H1 (cell line): ENCODE measurements at regions not wholly inside any gene's neighbourhood (a gene's known extent, or its start where the extent isn't known, plus 50 kb on each side); places are given as distances from the start of the nearest gene placed in this dataset.

Experiments
- CTCF ChIA-PET: fragments of 300-600 bp; sonication (Branson Sonifier 250); formaldehyde crosslinking; loops from one replicate; lab custom pipeline; 2021; ENCODE audit not compliant: partially characterized antibody; lab: Charles Lee
- POLR2A ChIA-PET: fragments of 300-600 bp; sonication (Branson Sonifier 250); formaldehyde crosslinking; loops from one replicate; lab custom pipeline; 2021; ENCODE audit warnings: inconsistent platforms; ENCODE audit not compliant: partially characterized antibody; lab: Charles Lee
- DNase-seq, 2 experiments: peaks; one replicate each; pipeline versions ENCODE4 v3.0.0 to v3.0.0-alpha.2; 2010 to 2022; ENCODE audit warnings: low spot score in 2 of 2, low read depth in 1 of 2, mixed read lengths in 1 of 2
- FAIRE-seq: peaks from 2 replicates; lab custom pipeline; 2011; peaks lifted over from hg19 to GRCh38; lab: Jason Lieb, UNC
- H2AFZ ChIP-seq: 2 replicates; pipeline ENCODE4 v1.8.1; 2012; ENCODE audit warnings: low read length, inconsistent platforms
- H2AK5ac ChIP-seq: 2 replicates; pipeline ENCODE4 v1.6.1; 2013; ENCODE audit warnings: low read depth, low read length
- H2BK120ac ChIP-seq: replicated peaks from 2 replicates; pipeline ENCODE3; 2013; ENCODE audit warnings: low read depth, low read length, inconsistent platforms
- H2BK12ac ChIP-seq: 2 replicates; pipeline ENCODE4 v1.6.1; 2013; ENCODE audit warnings: low read depth, low read length
- H2BK15ac ChIP-seq: 2 replicates; pipeline ENCODE4 v1.6.1; 2013; ENCODE audit warnings: low read length
- H2BK20ac ChIP-seq: 2 replicates; pipeline ENCODE4 v1.6.1; 2013; ENCODE audit warnings: low read length
- H2BK5ac ChIP-seq: 2 replicates; pipeline ENCODE4 v1.6.1; 2013; ENCODE audit warnings: low read depth, low read length
- H3K14ac ChIP-seq: 2 replicates; pipeline ENCODE4 v1.6.1; 2013; ENCODE audit warnings: inconsistent platforms; ENCODE audit not compliant: insufficient read length
- H3K18ac ChIP-seq: 2 replicates; pipeline ENCODE4 v1.6.1; 2013; ENCODE audit warnings: low read length; ENCODE audit errors: extremely low read depth
- H3K23ac ChIP-seq: 2 replicates; pipeline ENCODE4 v1.6.1; 2013; ENCODE audit warnings: inconsistent platforms; ENCODE audit not compliant: insufficient read length
- H3K23me2 ChIP-seq: 2 replicates; pipeline ENCODE4 v1.6.1; 2013; ENCODE audit warnings: low read depth, low read length
- H3K27ac ChIP-seq: 2 replicates; pipeline ENCODE4 v1.6.1; 2011; ENCODE audit warnings: low read depth, low read length, inconsistent platforms
- H3K27me3 ChIP-seq, 4 experiments: replicated peaks in 1 of 4; 1 replicate in 1 of 4; 2 replicates in 3 of 4; pipeline versions ENCODE4 v1.6.1 to v1.8.1; 2011 to 2013; ENCODE audit warnings: low read length in 3 of 4, mild to moderate bottlenecking in 3 of 4, inconsistent platforms in 2 of 4, mixed read lengths in 2 of 4, moderate library complexity in 1 of 4; ENCODE audit not compliant: control insufficient read depth in 3 of 4, insufficient read depth in 3 of 4; ENCODE audit errors: extremely low read depth in 1 of 4
- H3K36me3 ChIP-seq, 4 experiments: 2 replicates each; pipeline versions ENCODE4 v1.6.1 to v1.8.1; 2011 to 2013; ENCODE audit warnings: mild to moderate bottlenecking in 4 of 4, low read length in 3 of 4, moderate library complexity in 2 of 4, control low read depth in 1 of 4, inconsistent platforms in 1 of 4; ENCODE audit not compliant: insufficient read depth in 4 of 4, control insufficient read depth in 2 of 4
- H3K4ac ChIP-seq: replicated peaks from 2 replicates; pipeline ENCODE3; 2013; ENCODE audit warnings: low read length, low read depth, mixed read lengths, inconsistent platforms; ENCODE audit not compliant: insufficient read length
- H3K4me1 ChIP-seq, 4 experiments: replicated peaks in 1 of 4; 1 replicate in 1 of 4; 2 replicates in 3 of 4; pipeline versions ENCODE4 v1.6.1 to v1.8.1; 2011 to 2013; ENCODE audit warnings: low read length in 3 of 4, inconsistent platforms in 2 of 4, mixed read lengths in 1 of 4; ENCODE audit not compliant: insufficient read depth in 4 of 4, control insufficient read depth in 3 of 4
- H3K4me2 ChIP-seq, 2 experiments: 2 replicates each; pipeline versions ENCODE4 v1.6.1 to v1.8.1; 2011 to 2013; ENCODE audit warnings: low read depth in 2 of 2, low read length in 2 of 2, control low read depth in 1 of 2, inconsistent platforms in 1 of 2, mild to moderate bottlenecking in 1 of 2; ENCODE audit not compliant: insufficient read depth in 1 of 2
- H3K4me3 ChIP-seq, 4 experiments: fragments of 200-600, 300-600 bp in 1 of 4; sonication (generic), shearing (Covaris generic), sonication (Bioruptor Twin) in 1 of 4; 2 replicates each; pipeline versions ENCODE4 v1.5.1 to v1.8.1; 2011 to 2016; ENCODE audit warnings: low read length in 4 of 4, low read depth in 3 of 4, control low read depth in 2 of 4, inconsistent platforms in 2 of 4, mild to moderate bottlenecking in 2 of 4, mixed read lengths in 1 of 4, moderate library complexity in 1 of 4; ENCODE audit not compliant: insufficient read depth in 2 of 4; ENCODE audit errors: extremely low read depth in 1 of 4
- H3K56ac ChIP-seq: replicated peaks from 2 replicates; pipeline ENCODE3; 2013; ENCODE audit warnings: low read depth, mild to moderate bottlenecking, mixed read lengths, low read length, inconsistent platforms; ENCODE audit not compliant: insufficient read length
- H3K79me1 ChIP-seq: 2 replicates; pipeline ENCODE4 v1.6.1; 2013; ENCODE audit warnings: low read depth, low read length, control low read depth
- H3K79me2 ChIP-seq, 2 experiments: 2 replicates each; pipeline versions ENCODE4 v1.6.1 to v1.8.1; 2012 to 2013; ENCODE audit warnings: low read length in 2 of 2, mild to moderate bottlenecking in 2 of 2, inconsistent platforms in 1 of 2; ENCODE audit not compliant: insufficient read depth in 2 of 2, control insufficient read depth in 1 of 2
- H3K9ac ChIP-seq, 4 experiments: replicated peaks in 1 of 4; 1 replicate in 1 of 4; 2 replicates in 3 of 4; pipeline versions ENCODE4 v1.6.1 to v1.8.1; 2011 to 2013; ENCODE audit warnings: low read depth in 3 of 4, low read length in 3 of 4, control low read depth in 2 of 4, mild to moderate bottlenecking in 2 of 4, moderate library complexity in 2 of 4, inconsistent platforms in 1 of 4; ENCODE audit errors: extremely low read depth in 1 of 4
- H3K9me3 ChIP-seq, 2 experiments: 2 replicates each; pipeline versions ENCODE4 v1.6.1 to v1.8.1; 2012 to 2013; ENCODE audit warnings: mild to moderate bottlenecking in 2 of 2, moderate library complexity in 2 of 2, control low read depth in 1 of 2, inconsistent platforms in 1 of 2, low read depth in 1 of 2, low read length in 1 of 2, mixed read lengths in 1 of 2; ENCODE audit not compliant: insufficient read depth in 2 of 2
- H4K20me1 ChIP-seq, 2 experiments: replicated peaks in 1 of 2; 2 replicates each; pipeline versions ENCODE3 to v1.8.1; 2011 to 2013; ENCODE audit warnings: inconsistent platforms in 2 of 2, low read length in 2 of 2, mild to moderate bottlenecking in 1 of 2; ENCODE audit not compliant: insufficient read depth in 2 of 2, control insufficient read depth in 1 of 2
- H4K5ac ChIP-seq: 2 replicates; pipeline ENCODE4 v1.6.1; 2013; ENCODE audit warnings: low read length, low read depth, mixed read lengths, inconsistent platforms; ENCODE audit not compliant: insufficient read length
- H4K8ac ChIP-seq: 2 replicates; pipeline ENCODE4 v1.8.0; 2013; ENCODE audit warnings: mild to moderate bottlenecking, moderate library complexity, low read length, inconsistent platforms; ENCODE audit not compliant: insufficient read depth; ENCODE audit errors: extremely low read depth
- H4K91ac ChIP-seq: replicated peaks from 2 replicates; pipeline ENCODE3; 2013; ENCODE audit warnings: low read length, mixed read lengths, inconsistent platforms; ENCODE audit not compliant: insufficient read length
- HDAC2 ChIP-seq, 2 experiments: fragments of 300-600 bp in 1 of 2; sonication (generic) in 1 of 2; IDR thresholded peaks; 2 replicates each; pipeline ENCODE4 v1.6.1; 2011 to 2012; ENCODE audit warnings: low read depth in 2 of 2, low read length in 2 of 2, mild to moderate bottlenecking in 2 of 2, moderate library complexity in 2 of 2, borderline replicate concordance in 1 of 2, inconsistent platforms in 1 of 2
- NRF1 ChIP-seq: IDR thresholded peaks from 2 replicates; pipeline ENCODE4 v1.6.1; 2011; ENCODE audit warnings: mild to moderate bottlenecking, low read depth, low read length, improper control_type of control experiment
- PHF8 ChIP-seq: fragments of 200-600 bp; sonication (generic); conservative IDR thresholded peaks from 2 replicates; pipeline ENCODE4 v1.7.1; 2012; ENCODE audit warnings: low read depth, mild to moderate bottlenecking, inconsistent platforms, low read length, moderate library complexity
- TF ChIP-seq, protein P1 (sequence below): IDR thresholded peaks from 2 replicates; pipeline ENCODE4 v1.6.1; 2012; ENCODE audit warnings: low read length, inconsistent platforms

DNA sequence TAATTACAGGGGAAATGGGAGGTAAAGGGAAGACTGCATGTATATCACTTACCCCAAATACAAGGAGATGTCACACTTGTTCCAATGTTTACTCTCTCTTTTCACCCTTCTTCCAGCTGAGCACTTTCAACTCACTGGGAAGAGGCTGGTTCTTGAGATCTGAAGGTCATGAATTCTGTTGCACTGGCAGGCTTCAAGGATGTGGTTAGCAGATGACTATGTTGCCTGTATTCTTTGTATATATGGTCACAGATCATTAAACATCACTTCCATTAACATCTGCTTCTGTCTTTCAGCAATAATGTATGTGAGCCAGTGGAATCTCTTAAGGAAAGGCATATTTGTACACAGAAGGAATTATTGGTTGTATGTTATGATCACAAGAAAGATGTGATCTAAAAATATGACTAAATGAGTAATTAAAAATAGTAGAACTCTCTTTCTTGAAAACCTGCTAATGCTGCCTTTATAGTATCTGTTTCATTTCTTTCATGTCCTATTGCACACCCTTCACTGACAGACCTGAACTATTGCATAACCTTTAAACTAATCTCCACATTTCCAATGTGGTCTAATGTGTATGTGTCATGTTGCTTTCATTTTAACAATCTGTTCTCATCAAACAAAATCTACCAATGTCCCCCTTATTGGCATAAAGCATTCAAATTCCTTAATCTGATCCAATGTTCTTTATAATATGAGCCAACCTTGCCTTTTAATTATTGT, 131.4 kb upstream of the EPHA7 start:
- no peak overlapping the region for H3K4me2 ChIP-seq
- no peaks in the 10 kb centered on the region for H3K79me1 ChIP-seq
- no peak overlapping the region for H2BK15ac ChIP-seq
- no peak overlapping the region for H2AK5ac ChIP-seq
- no peak overlapping the region for H3K23ac ChIP-seq
- ChIA-PET CTCF (no interaction called here), POLR2A (no interaction called here)
- H2BK5ac ChIP-seq = no peak overlapping the region
- H3K27me3 ChIP-seq = no peaks in the 10 kb centered on the region
- H3K14ac ChIP-seq = no peak overlapping the region
- no peaks in the 10 kb centered on the region for H3K23me2 ChIP-seq
- H4K5ac ChIP-seq = no peak overlapping the region
- no peaks in the 10 kb centered on the region for H3K9me3 ChIP-seq
- FAIRE-seq (no peak), DNase-seq (no peak)
- H2BK20ac ChIP-seq = no peak overlapping the region
- no peak overlapping the region for H3K18ac ChIP-seq
- TF ChIP-seq PHF8 = no peak
- TF ChIP-seq HDAC2 (IDR thresholded peaks at IDR 0.05; ENCODE audit: borderline replicate concordance in 1 of 2, low read depth in 2 of 2, low read length in 2 of 2) = no peak
- TF ChIP-seq, protein P1, sequence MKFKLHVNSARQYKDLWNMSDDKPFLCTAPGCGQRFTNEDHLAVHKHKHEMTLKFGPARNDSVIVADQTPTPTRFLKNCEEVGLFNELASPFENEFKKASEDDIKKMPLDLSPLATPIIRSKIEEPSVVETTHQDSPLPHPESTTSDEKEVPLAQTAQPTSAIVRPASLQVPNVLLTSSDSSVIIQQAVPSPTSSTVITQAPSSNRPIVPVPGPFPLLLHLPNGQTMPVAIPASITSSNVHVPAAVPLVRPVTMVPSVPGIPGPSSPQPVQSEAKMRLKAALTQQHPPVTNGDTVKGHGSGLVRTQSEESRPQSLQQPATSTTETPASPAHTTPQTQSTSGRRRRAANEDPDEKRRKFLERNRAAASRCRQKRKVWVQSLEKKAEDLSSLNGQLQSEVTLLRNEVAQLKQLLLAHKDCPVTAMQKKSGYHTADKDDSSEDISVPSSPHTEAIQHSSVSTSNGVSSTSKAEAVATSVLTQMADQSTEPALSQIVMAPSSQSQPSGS = no peak
- no peak for TF ChIP-seq NRF1
- H4K91ac ChIP-seq = no peak overlapping the region
- no peak overlapping the region for H3K56ac ChIP-seq
- H3K79me2 ChIP-seq = no peaks in the 10 kb centered on the region
- no peak overlapping the region for H3K4ac ChIP-seq
- no peak overlapping the region for H2BK12ac ChIP-seq
- no peaks in the 10 kb centered on the region for H4K20me1 ChIP-seq
- no peaks in the 10 kb centered on the region for H3K4me1 ChIP-seq
- no peak overlapping the region for H2BK120ac ChIP-seq
- H3K27ac ChIP-seq = no peak overlapping the region
- H3K9ac ChIP-seq = no peak overlapping the region
- no peaks in the 10 kb centered on the region for H3K36me3 ChIP-seq
- H3K4me3 ChIP-seq = no peak overlapping the region
- no peak overlapping the region for H4K8ac ChIP-seq
- H2AFZ ChIP-seq = no peak overlapping the region
